ENCODE measurements at regions not wholly inside any gene's neighbourhood (a gene's known extent, or its start where the extent isn't known, plus 50 kb on each side); places are given as distances from the start of the nearest gene placed in this dataset.

DNA sequence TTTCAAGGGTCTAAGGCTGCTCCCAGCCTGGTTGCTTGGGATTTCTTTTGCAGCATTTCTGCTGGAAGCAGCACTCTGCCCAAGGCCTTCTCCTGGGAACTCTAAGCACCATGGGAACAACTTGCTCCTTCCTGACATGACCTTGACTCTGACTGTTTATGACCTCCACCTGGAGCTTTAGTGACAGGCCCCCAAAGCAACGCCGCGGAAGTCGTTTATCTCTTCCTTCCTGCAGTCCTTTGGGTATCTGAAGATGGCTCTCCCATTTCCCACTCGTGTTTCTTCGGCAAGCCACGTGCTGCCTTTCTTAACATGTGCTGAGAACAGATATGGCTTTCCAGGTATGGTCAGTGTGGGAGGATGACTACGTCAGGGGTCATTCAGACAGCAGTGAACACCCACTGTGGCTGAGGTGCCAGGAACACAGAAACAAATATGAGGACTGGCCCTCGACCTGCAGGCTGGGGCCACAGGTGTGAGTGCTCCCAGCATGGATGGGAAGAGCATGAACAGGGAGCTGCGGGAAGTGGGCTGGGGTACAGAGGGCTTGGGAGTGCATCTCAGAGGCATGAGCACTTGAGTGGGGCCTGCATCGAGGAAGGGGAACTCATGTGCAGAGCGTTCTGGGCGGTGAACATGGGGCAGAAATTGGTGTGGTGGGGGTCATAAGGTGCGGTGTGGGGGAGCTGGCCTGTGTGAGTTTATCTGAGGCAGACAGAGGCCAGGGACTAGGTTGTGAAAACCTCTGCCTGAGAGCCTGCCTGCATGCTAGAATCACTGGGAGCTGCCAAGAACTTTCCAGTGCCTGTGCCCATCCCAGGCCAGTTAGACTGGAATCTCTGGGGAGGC is 140.5 kb downstream of the TSN start:
- no peak for FAIRE-seq
- intact Hi-C loops (cut with DNase I) = no loop called here
- Histone ChIP-seq H3K27me3 (ENCODE audit: control insufficient read depth, insufficient read depth, low read length) (no peaks in the 10 kb centered on the region), H3K27ac (ENCODE audit: low read depth in 2 of 2, low read length in 2 of 2) (no peak overlapping the region), H3K4me1 (ENCODE audit: control insufficient read depth in 2 of 3, insufficient read depth in 2 of 3, low read depth in 1 of 3, low read length in 3 of 3) (no peaks in the 10 kb centered on the region), H3K4me3 (ENCODE audit: low read length in 3 of 3) (no peak overlapping the region), H3K9me3 (ENCODE audit: control insufficient read depth in 2 of 3, insufficient read depth in 1 of 3, low read length in 3 of 3) (no peaks in the 10 kb centered on the region), H3K36me3 (ENCODE audit: control insufficient read depth in 2 of 3, insufficient read depth in 3 of 3, low read length in 3 of 3) (no peaks in the 10 kb centered on the region), H3K9ac (ENCODE audit: low read length in 3 of 3) (no peak overlapping the region)
- TF ChIP-seq, protein P1, sequence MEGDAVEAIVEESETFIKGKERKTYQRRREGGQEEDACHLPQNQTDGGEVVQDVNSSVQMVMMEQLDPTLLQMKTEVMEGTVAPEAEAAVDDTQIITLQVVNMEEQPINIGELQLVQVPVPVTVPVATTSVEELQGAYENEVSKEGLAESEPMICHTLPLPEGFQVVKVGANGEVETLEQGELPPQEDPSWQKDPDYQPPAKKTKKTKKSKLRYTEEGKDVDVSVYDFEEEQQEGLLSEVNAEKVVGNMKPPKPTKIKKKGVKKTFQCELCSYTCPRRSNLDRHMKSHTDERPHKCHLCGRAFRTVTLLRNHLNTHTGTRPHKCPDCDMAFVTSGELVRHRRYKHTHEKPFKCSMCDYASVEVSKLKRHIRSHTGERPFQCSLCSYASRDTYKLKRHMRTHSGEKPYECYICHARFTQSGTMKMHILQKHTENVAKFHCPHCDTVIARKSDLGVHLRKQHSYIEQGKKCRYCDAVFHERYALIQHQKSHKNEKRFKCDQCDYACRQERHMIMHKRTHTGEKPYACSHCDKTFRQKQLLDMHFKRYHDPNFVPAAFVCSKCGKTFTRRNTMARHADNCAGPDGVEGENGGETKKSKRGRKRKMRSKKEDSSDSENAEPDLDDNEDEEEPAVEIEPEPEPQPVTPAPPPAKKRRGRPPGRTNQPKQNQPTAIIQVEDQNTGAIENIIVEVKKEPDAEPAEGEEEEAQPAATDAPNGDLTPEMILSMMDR (IDR thresholded peaks at IDR 0.05; ENCODE audit: borderline replicate concordance, extremely low read depth, insufficient read depth) = no peak
- DNase-seq = no peak

DNA sequence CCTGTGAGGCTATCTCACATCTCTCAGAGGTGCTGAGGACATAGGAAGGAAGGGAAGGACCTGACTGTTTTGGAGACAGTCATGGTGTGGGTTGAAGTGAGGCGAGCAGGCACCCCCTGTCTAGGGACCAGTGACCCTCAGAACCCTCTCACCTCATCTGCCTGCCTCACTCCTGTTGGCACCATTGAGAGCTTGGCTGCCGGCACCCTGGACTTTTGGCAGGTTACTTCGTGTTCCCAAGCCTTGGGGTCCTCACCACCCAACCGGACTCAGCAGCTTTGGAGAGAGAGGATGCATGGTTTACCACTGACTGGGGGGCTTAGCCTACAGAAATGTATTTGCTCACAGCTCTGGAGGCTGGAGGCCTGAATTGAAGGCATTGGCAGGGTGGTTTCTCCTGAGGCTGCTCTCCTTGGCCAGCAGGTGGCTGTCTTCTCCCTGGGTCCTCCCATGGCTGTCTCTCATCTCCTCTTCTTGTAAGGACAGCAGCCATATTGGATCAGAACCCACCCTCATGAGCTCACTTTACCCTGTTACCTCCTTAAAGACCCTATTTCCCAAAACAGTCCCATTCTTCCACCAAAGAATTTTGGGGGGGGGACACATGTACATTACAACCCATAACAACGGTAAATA is 142.0 kb downstream of the TSN start:
- Histone ChIP-seq H3K9me3 (ENCODE audit: control insufficient read depth in 2 of 3, insufficient read depth in 1 of 3, low read length in 3 of 3) (no peaks in the 10 kb centered on the region), H3K9ac (ENCODE audit: low read length in 3 of 3) (no peak overlapping the region), H3K4me3 (ENCODE audit: low read length in 3 of 3) (no peak overlapping the region), H3K36me3 (ENCODE audit: control insufficient read depth in 2 of 3, insufficient read depth in 3 of 3, low read length in 3 of 3) (no peaks in the 10 kb centered on the region), H3K27ac (ENCODE audit: low read depth in 2 of 2, low read length in 2 of 2) (no peak overlapping the region), H3K4me1 (ENCODE audit: control insufficient read depth in 2 of 3, insufficient read depth in 2 of 3, low read depth in 1 of 3, low read length in 3 of 3) (no peaks in the 10 kb centered on the region), H3K27me3 (ENCODE audit: control insufficient read depth, insufficient read depth, low read length) (no peaks in the 10 kb centered on the region)
- DNase-seq (peak in 2 of 5 donors; percentile 14 to 30), FAIRE-seq (no peak)
- TF ChIP-seq, protein P1 (IDR thresholded peaks at IDR 0.05; ENCODE audit: borderline replicate concordance, extremely low read depth, insufficient read depth) = no peak
- intact Hi-C loops (cut with DNase I) = no loop called here

DNA sequence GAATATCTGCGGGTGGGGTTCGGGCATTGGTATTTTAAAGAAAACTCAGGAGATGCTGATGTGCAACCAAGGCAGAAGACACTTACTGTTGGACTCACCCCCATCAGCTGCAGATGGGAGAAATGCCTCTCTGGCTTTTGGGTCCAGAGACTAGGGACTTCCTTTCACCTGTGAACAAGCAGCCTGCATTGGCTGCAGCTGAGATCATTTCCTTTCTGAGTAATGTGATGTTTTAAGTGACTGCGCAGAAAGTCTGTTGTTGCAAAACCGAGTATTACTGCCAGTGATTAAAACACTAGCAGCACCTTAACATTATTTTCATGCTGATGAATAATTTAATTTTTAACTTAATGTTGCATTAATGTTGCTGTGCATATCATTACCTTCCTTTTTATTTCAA is 143.0 kb downstream of the TSN start:
- no peak overlapping the region for H3K9ac ChIP-seq (ENCODE audit: low read length in 3 of 3)
- no peak for DNase-seq
- no peaks in the 10 kb centered on the region for H3K9me3 ChIP-seq (ENCODE audit: control insufficient read depth in 2 of 3, insufficient read depth in 1 of 3, low read length in 3 of 3)
- no peak overlapping the region for H3K27ac ChIP-seq (ENCODE audit: low read depth in 2 of 2, low read length in 2 of 2)
- intact Hi-C loops (cut with DNase I) = no loop called here
- TF ChIP-seq, protein P1 (IDR thresholded peaks at IDR 0.05; ENCODE audit: borderline replicate concordance, extremely low read depth, insufficient read depth) = no peak
- no peak for FAIRE-seq
- H3K27me3 ChIP-seq (ENCODE audit: control insufficient read depth, insufficient read depth, low read length) = no peaks in the 10 kb centered on the region
- no peak overlapping the region for H3K4me3 ChIP-seq (ENCODE audit: low read length in 3 of 3)
- H3K36me3 ChIP-seq (ENCODE audit: control insufficient read depth in 2 of 3, insufficient read depth in 3 of 3, low read length in 3 of 3) = no peaks in the 10 kb centered on the region
- no peaks in the 10 kb centered on the region for H3K4me1 ChIP-seq (ENCODE audit: control insufficient read depth in 2 of 3, insufficient read depth in 2 of 3, low read depth in 1 of 3, low read length in 3 of 3)
